Astrocyte (in vitro differentiated cells and primary cell): ENCODE measurements at regions not wholly inside any gene's neighbourhood (a gene's known extent, or its start where the extent isn't known, plus 50 kb on each side); places are given as distances from the start of the nearest gene placed in this dataset.

Experiments
- EZH2 ChIP-seq: IDR thresholded peaks from 2 replicates; pipeline ENCODE4 v1.6.1; 2012; ENCODE audit warnings: mild to moderate bottlenecking, low read length, inconsistent platforms; ENCODE audit not compliant: insufficient read depth
- TF ChIP-seq, protein P1 (sequence below): IDR thresholded peaks from 2 replicates; pipeline ENCODE4 v1.5.1; 2011; ENCODE audit warnings: low read depth, mild to moderate bottlenecking, inconsistent platforms, low read length, moderate library complexity; ENCODE audit not compliant: insufficient read depth

DNA sequence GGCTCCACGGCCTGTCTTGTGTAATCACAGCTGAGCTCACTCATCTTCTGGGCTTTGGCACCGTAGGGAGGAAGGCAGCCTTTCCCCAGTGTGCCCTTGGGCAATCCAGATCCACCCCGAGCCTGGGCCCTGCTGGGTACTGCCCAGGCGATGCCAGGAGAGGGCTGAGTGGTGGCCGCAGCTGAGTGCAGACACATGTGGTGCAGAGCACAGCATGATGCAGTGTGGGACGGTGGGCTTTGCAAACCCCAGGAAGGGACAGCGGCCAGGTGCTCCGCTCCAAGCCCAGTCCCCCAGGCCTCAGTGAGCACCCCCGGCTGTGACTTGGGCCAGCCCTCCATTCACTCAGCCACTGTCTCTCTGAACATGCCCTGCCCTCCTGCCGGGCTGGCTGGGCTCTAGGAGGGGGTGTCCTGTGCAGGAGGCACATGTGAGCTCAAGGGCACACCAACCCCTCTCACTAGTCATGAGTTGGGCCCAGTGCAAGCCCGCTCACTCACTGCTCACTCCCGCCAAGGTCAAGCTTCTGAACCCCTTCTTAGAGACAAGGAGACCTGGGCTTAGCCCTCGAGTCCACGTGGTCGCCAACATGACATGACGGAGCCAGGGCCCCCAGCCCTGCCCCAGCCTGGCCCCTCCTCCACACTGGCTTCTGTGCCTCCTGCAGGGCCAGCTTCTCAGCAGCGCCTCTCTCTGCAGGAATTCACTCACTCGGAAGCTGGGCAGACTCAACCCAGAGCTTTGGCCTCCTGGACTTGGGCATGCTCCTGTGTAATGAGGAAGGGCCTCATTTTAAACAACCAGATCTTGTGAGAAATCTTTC lies 77.5 kb upstream of the INSIG1 start:
- TF ChIP-seq, protein P1, sequence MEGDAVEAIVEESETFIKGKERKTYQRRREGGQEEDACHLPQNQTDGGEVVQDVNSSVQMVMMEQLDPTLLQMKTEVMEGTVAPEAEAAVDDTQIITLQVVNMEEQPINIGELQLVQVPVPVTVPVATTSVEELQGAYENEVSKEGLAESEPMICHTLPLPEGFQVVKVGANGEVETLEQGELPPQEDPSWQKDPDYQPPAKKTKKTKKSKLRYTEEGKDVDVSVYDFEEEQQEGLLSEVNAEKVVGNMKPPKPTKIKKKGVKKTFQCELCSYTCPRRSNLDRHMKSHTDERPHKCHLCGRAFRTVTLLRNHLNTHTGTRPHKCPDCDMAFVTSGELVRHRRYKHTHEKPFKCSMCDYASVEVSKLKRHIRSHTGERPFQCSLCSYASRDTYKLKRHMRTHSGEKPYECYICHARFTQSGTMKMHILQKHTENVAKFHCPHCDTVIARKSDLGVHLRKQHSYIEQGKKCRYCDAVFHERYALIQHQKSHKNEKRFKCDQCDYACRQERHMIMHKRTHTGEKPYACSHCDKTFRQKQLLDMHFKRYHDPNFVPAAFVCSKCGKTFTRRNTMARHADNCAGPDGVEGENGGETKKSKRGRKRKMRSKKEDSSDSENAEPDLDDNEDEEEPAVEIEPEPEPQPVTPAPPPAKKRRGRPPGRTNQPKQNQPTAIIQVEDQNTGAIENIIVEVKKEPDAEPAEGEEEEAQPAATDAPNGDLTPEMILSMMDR = no peak
- no peak for TF ChIP-seq EZH2
